ENCODE measurements at regions not wholly inside any gene's neighbourhood (a gene's known extent, or its start where the extent isn't known, plus 50 kb on each side); places are given as distances from the start of the nearest gene placed in this dataset.

GRCh38 chr19:34120846-34121639 lies 51.3 kb upstream of the LSM14A start:
- no peaks in the 10 kb centered on the region for H3K27me3 ChIP-seq (ENCODE audit: low read depth, low read length)
- no peaks in the 10 kb centered on the region for H3K36me3 ChIP-seq (ENCODE audit: control insufficient read depth in 1 of 2, insufficient read depth in 2 of 2, low read length in 2 of 2)
- no peak overlapping the region for H3K27ac ChIP-seq (ENCODE audit: low read length)
- H3K4me3 ChIP-seq (ENCODE audit: low read depth in 1 of 2, low read length in 2 of 2): no peak overlapping the region
- H3K9me3 ChIP-seq (ENCODE audit: control insufficient read depth in 1 of 2, low read length in 2 of 2): no peaks in the 10 kb centered on the region
- peaks cover 0 to 3% of the 10 kb centered on the region in 2 donors for H3K4me1 ChIP-seq (ENCODE audit: control insufficient read depth in 1 of 2, insufficient read depth in 2 of 2, low read length in 2 of 2)
